CD4-positive, alpha-beta T cell treated with Interferon alpha-2 for 1 hour (primary cell): ENCODE measurements at regions not wholly inside any gene's neighbourhood (a gene's known extent, or its start where the extent isn't known, plus 50 kb on each side); places are given as distances from the start of the nearest gene placed in this dataset.
"Not testable (repeated sequence)": the region's sequence is repeated elsewhere in the genome, so short reads cannot be mapped to it uniquely, and the experiment has no call there.

Source experiments
- DNase-seq, 2 donors: peaks; one replicate each; pipeline ENCODE4 v3.0.0-alpha.2; 2020 to 2022

DNA sequence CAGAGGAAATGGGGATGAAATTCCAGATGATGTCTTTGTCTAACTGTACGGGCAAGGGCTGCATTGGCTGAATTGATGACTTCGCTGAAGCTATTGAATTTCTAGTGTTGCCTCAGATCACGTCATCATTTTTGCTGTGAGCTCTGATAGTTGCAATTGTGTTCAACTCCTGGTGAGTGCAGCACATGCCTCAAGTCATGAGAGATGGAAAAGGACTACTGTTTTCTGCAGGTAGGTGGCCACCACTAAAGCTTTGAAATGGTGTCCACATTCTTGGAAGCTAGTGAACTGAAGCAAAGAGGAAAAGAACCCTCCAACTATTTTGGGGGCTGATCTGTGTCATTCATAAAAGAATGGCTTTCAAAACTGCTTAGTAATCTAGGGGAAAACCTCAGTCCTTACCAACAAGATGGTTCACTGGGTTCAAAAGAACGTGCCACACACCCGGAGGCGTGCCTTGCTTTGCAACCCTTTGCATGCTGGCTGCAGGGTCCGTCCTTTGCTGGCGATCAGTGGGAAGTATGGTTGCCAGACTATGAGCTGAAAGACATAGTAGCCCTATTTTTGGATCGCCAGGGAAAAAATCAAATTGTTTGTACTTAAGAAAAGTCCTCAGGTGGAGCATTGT, 88.1 kb upstream of the STOX2 start:
- DNase-seq = no peak

DNA sequence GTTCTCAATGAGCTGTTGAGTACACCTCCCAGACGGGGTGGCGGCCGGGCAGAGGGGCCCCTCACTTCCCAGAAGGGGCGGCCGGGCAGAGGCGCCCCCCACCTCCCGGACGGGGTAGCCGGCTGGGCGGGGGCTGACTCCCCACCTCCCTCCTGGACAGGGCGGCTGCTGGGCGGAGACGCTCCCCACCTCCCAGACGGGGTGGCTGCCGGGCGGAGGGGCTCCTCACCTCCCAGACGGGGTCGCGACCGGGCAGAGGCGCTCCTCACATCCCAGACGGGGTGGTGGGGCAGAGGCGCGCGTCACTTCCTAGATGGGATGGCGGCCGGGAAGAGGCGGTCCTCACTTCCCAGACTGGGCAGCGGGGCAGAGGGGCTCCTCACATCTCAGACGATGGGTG, 86.5 kb upstream of the STOX2 start:
- not testable (repeated sequence) for DNase-seq

DNA sequence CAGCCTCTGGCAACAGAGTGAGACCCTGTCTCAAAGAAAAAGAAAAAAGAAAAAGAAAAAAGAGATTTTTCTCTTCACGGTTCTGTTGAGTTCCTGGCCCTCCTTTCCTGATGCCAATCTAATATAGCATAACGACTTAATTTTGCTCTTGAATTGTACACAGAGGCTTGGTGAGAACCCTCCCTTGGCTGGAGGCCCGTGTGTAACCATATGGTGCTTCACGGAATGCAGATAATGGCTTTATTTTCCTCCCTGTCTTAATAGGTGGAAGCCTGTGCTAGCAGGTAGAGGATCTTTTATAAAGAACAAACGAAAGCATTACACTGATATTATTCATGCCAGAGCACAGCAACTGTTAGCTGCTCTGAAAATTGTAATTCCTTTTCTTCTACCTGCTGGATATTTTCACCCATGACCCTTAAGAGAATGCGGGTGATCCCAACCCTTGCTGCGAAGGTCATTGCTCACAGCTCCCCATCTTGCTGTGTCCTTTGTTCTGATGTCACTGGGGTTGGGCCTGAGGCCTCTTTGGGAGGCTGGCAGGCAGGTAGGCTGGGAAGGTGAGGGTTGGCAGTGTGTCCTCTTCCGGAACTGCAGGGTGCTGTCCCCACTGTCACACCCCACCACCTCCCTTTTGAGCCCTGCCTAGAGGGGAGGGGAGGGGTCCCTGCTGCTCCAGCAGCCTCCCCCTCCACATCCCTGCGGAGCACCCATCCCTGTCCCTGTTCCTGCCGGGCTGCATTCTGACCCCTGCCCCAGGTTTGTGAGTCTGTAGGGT, 83.8 kb upstream of the STOX2 start:
- DNase-seq = no peak

DNA sequence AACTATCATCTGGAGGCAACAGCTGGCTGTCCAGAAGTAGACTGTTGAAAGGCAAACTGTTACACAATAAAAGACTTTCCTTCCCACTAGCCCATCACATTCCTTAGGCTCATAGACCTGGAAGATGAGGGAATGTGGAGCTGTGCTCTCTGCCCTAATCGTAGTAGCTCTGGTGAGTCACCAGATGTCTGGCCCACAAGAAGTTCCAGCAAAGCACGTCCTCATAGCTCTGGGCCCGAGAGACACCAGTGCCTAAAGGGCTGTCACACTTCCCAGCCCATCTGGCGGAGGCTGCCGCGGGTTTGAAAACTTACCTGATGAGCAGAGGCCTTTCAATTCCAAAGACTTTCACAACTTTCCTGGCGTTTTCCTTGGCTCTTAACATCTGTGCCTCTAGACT, 81.7 kb upstream of the STOX2 start:
- no peak for DNase-seq

DNA sequence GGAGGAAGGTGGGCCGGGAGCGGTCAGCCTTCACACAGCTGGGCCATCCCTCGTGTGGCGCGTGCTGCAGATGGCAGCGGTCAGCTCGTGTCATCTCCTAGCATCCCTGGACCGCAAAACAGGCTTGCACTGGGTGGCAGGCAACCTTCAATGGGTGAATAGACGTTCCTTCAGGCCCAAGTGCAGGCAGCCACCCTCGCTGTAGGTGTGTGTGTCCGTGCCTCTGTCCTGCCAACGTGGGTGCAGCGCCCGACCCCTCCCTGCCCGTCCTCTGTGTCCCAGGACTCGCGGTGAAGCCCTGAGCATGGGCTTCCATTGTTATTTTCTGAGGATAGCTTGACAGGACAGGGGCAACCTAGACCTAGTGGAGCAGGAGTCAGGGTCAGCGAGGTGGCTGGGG, 79.8 kb upstream of the STOX2 start:
- DNase-seq = no peak

DNA sequence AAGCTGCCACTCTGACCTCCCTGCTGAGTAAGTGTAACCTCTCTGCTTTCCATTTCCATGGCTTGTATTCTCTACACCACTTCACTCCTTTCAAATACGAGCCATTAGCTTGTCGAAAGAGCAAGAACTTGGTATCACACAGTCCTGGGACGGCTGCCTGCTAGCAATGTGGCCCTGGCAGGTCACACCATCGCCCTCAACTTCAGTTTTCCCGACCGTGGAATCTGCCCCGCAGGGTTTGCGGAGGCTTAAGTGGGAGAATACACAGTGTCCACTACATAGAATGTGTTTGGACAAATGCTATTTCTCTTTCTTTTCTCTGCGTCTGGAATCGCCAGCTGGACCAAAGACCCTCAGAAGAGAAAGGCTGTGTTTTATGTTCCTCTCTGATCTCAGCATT, 78.6 kb upstream of the STOX2 start:
- DNase-seq = no peak

DNA sequence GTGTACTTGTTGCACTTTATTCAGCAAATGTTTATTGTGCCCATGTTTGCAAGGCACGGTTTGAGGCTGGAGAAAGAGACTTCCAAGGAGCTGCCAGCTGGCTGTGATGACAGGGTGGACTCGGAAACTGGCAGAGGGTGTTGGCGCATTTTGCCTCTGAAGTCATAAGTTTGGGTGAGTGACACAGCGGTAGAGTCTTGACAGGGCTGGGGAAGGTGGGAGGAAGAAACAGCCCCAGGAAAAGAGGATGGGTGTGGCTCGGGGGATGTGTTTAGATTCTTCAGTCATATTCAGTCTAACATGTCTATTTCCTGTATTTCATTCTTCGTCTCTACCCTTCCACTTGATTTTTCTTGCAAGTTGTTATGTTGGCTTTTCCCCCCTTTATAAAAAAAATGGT, 77.0 kb upstream of the STOX2 start:
- DNase-seq = no peak

DNA sequence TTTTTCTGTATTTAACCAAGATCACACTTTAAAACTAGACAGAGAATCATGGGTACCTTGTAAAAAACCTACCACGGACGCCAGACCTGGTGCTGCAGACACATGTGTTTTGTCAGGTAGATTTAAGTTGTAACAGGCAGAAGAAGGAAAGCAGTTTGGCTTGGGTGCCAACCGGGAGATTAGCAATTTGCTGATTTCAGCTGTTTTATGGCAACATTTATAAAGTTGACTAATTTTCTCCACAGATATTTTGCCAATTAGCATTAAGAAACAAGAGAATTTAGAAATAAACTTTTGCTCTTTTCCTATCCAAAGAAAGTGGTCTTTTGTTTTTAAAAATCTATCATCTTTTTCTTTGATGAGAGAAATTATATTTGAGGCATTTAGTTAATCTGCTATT, 76.3 kb upstream of the STOX2 start:
- no peak for DNase-seq

DNA sequence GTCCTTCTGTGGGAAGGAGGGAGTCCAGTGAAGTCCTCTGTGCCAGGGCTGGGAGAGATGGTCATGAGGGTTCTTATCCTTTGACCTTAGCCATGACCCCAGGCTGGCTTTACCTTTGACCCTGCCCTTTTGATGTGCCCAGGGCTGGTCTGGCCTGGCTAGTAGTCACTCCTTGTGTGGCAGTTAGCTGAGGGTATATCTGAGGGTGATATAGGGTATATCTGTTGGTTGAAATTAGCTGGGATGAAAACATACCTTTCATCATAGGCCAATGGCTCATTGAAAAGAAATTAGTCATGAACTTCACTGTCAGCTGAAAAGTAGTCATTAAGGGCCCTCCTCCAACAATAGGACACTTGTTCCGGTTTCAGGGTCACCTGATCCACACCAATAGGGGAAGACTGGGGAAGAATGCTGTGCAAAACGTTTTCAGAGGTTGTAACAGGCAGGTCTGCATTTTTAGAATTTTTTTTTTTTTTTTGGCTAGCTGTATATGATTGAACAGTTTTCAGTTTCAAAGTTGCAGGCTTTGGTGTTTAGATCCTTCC, 74.6 kb upstream of the STOX2 start:
- DNase-seq = no peak

DNA sequence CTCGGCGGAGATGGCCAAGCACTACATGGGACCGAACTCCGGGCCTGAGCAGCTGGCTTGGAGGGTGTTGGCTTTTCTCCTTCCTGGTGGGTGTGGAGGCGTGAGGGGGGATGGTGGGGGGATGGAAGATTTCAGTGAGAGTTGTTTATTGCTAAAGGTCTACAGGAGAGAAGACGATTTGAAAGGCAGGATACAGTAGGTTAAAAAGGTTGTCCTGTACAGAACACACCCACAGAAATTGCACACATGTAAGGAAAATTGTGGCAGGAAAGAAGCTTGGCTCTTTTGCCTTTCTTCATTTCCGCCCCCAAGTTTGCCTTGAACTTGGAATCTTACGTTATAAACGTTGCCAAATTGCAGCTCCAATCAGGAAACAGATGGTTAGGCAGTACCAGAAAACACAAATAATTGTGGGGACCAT, 74.1 kb upstream of the STOX2 start:
- DNase-seq = no peak

DNA sequence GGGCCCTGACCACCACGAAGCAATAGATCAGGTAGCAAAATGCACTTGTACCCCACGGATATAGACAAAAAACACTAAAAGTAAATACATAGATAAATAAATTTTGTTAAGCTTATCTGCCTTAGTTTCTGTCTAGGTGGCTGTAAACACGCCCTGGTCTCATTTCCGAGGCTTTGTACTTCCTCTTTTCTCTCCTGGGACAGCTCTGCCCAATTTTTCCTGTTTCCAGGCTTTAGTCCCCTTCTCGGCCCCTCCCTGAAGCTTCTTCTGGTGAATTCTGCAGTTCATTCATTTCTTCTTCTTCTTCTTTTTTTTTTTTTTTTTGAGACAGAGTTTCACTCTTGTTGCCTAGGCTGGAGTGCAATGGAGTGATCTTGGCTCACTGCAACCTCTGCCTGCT, 73.4 kb upstream of the STOX2 start:
- DNase-seq = no peak

DNA sequence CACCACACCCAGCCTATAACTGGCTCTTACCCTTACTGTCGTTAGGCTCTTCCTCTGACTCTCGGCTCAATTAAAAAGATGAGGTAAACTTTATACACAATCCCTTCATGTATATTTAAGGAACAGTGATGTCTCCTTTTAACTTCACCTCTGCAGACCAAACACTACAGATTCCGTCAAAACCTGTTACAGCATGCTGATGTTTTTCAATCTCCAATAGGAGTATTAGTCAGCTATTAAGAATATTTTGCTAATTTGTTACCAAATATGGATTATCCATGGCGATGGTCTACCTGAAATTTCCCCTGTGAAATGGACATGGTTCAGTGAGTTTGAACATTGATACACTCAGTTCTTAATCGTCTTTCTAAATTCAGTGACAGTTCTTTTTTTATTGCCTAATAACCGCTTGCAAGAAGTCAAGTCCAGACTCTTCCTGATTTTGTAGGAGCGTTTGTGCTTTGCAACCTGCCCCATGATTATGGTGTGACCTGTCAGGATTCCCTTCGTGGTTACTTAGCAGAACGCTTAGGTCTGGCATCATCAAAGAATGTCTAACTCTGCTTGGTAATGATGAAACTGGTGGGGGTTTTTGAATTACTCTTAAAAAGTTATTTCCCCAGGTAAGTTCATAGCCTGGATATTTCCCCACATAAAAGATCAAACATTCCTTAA, 72.2 kb upstream of the STOX2 start:
- no peak for DNase-seq

DNA sequence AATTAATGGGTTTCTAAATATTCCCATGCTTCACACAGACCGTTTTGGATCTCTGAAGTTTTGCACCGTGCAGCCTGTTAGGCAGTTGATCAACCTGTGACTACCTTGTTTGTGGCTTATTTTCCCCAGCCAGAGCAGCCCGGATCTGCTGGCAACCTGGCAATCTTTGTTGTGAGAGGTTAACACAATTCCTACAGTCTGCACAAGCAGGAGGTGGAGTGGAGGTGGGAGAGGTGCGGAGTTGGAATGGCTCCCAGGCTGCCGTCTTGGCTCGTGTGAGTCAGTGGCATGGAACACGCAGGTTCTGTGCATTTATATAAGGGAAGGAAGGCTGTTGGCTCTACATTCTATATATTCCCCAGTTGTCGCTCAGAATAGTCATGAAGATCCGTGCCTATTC, 70.9 kb upstream of the STOX2 start:
- no peak for DNase-seq

DNA sequence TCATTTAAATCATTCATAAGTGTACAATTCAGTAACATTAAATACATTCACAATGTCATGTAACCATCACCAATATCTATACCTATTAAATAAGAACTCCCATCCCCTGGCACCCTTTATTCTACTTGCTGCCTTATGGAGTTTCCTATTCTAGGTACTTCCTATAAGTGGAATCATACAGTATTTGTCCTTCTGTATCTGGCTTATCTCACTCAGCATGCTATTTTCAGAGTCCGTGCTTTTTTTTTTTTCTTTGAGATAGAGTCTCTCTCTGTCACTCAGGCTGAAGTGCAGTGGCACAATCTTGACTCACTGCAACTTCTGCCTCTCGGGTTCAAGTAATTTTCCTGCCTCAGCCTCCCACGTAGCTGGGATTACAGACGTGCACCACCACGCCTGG, 67.9 kb upstream of the STOX2 start:
- no peak for DNase-seq

DNA sequence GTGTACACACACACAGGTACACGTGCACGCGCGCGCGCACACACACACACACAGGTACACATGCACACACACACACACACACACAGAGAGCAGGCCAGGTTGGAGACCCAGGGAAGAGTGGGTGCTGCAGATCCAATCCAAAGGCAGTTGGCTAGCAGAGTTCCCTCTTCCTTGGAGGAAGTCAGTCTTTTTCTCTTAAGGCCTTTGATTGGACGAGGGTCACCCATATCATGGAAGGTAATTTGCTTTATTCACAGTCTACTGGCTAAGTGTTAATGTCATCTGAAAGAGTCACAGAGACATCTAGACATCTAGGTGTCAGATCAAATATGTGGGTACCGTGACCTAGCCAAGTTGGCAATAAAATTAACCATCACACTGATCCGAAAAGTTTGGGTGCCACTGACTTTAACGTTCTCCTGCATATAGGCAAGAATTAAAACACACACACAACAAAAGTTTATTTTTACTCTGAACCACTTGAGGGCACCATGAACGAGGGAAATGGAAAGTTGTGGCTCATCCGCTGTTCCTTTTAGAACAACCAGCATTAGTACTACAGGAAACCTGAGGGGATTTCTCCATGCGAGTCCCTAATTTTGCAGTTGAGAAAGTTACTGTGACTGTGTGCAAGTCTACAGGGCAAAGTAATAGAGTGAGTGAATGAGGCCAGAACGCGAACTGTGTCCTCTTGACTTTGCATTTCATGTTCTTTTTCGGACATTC, 66.0 kb upstream of the STOX2 start:
- no peak for DNase-seq

DNA sequence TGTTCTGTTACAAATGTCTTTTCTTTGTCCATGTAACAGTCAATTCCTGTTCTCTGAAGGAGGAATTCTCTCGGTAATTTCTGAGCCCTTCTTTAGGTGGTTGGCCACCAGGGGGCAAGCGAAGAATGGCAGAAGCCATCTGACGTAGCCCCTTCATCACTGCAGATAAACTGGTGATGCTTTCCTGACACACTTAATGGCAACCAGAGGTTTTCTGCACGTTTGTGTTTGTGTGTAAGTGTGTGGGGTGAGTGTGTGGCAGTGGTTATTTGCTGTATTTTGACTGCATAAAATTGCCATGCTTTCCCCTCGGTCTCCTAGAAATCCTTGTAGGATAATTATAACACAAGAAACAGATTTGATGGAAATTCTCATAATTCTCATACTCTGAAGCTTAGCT, 64.8 kb upstream of the STOX2 start:
- peak; percentile 50 to 58 for DNase-seq

DNA sequence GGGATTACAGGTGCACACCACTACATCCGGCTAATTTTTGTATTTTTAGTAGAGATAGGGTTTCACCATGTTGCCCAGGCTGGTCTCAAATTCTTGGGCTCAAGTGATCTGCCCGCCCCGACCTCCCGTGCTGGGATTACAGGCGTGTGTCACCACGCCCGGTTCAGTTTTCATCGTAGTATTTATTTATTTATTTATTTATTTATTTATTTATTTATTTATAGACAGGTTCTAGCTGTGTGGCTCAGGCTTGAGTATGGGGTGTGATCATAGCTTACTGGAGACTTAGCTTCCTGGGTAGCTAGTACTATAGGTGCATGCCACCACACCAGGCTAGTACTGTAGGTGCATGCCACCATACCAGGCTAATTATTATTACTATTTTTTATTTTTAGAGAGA, 64.1 kb upstream of the STOX2 start:
- no peak for DNase-seq

DNA sequence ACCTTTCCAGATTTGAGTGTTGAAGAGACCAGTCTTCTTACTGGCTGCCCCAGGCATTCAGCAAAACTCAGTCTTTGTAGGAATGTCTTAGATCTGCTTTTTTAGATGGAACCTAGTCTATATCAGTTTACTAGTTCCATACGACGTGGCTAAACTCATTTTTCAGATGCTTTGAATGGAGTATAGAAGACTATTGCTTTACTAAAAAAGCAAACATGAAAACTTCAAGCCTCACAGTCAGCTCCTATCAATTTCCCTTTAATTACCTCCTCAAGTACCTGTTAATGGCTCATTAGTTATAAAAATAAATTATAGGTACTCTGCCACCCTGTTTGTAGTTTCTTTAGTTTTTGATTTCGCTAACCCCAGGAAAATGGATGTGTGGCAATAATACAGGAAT, 63.0 kb upstream of the STOX2 start:
- no peak for DNase-seq

DNA sequence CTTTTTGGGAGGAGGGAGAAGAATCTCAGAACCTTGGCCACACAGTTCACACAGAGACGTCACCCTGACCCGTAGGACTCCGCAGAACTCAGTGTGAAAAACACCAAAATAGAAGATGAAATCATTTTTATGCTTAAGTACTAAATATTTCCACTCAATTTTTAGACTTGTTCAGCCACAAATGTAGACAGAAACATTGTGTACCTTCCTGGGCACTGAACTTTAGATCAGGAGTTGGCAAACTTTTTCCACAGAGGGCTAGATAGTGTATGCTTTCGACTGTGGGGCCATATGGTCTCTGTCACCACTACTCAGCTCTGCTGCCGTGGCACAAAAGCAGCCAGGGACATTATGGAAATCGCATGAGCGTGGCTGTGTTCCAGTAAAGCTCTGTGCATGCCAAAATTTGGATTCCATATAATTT, 61.8 kb upstream of the STOX2 start:
- no peak for DNase-seq

DNA sequence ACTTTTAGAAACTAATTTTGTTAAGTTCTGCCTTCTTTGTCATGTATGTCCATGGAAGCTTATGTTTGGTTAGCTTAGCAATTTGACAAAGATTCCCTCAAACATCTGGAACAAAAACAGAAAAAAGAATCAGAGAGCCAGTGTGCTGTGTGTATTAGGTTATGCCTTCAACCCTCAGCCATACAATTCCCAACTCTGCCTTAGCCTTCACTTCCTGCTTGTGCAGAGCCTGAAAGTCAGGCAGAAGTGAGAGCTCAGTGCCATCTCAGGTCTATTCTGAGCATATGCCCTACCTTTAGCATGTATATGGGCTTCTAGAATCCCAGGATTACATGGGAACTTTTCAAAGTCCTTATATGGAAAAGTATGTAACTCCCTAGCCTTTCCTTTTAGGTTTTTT, 58.2 kb upstream of the STOX2 start:
- no peak for DNase-seq

DNA sequence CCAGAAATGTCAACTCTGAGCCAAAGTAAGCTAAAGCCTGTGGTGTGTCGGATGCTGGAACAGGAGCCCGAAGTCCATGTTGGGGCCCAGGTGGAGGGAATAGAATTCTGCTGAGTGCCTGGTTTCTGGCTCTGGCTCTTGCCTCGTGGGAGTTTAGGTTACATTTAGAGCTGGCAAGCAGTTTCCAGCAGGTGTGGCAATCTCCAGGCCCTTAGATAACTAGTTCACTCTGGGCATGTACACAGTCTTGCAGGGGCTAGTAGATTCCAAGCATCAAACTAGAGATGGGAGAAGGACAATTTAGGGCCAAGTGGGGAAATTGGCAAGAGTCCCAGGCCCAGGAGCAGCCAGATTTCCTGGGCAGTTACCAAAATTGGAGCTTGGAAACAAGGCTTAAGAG, 56.3 kb upstream of the STOX2 start:
- DNase-seq = no peak

DNA sequence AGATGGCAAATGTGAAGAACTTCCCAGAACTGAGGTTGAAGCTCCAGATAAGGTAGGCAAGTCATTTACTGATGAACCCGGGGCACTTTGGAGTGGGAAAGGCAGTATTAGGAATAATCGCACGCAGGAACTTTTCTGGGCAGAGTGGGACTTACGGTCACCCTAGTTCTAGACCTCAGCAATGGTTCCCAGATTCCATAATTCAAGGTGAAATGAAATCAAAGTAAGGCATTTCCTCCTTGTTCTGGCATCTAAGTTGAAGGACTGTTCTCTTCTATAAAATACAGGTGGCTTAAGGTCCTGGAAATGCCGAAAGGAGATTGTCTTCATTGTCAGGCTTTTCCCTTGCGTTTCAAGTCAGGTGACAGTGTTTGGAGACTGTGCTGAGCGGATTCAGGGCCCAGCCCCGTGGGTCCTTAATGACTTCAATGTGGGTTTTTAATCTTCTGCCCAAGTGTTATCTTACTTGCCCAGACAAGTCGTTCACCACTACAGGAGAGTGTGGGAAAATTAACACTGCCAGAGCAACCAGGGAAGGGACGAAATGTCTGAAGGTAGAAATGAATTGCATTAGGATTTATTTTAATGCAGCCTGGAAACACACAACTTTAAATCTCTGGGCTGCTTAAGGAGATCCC, 52.1 kb upstream of the STOX2 start:
- DNase-seq = no peak

DNA sequence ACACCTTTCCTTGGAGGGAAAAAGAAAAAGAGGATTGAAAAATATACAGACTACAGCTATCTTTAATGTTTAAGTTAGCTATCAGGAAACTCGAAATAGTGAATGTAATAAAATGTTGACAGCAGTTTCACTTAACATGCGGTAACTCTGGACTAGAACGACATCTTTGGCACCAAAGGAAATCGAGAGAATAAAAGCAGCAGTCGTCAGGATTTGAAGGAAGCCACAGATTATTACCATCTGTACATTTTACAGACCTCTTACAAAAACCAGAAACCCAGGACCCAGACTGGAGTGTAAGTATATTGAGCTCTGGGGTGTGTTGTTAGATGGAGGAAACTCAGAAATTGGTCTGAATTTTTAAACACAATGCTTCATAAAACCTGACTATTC, 51.6 kb upstream of the STOX2 start:
- DNase-seq = no peak
